HG03280 (cell line): ENCODE measurements at regions not wholly inside any gene's neighbourhood (a gene's known extent, or its start where the extent isn't known, plus 50 kb on each side); places are given as distances from the start of the nearest gene placed in this dataset.
A peak's percentile ranks its signal among the peaks of the same experiment; 100 is the strongest.
"Not testable (repeated sequence)": the region's sequence is repeated elsewhere in the genome, so short reads cannot be mapped to it uniquely, and the experiment has no call there.

ENCODE experiments used
- ATAC-seq: cut with Tn5 transposase; IDR thresholded peaks from one replicate; pipeline ENCODE4 v1.9.1; 2021; ENCODE audit warnings: mild to moderate bottlenecking, moderate library complexity; ENCODE audit not compliant: unreplicated experiment

- ATAC-seq = no peak
These were observed 373.6 kb downstream of the EMP1 start for GRCh38 chr12:13570005-13570694.

- ATAC-seq = no peak
These were observed 369.8 kb downstream of the EMP1 start for GRCh38 chr12:13566292-13566691.

- no peak for ATAC-seq
These were observed 367.8 kb downstream of the EMP1 start for GRCh38 chr12:13564266-13564810.

- no peak for ATAC-seq
These were observed 367.2 kb downstream of the EMP1 start for GRCh38 chr12:13563743-13564125.

GRCh38 chr12:13562915-13563742, 366.6 kb downstream of the EMP1 start:
- ATAC-seq = no peak

GRCh38 chr12:13561923-13562322, 365.4 kb downstream of the EMP1 start:
- no peak for ATAC-seq

GRCh38 chr12:13559318-13559978, 362.9 kb downstream of the EMP1 start:
- ATAC-seq = no peak

GRCh38 chr12:13552830-13553229, 356.3 kb downstream of the EMP1 start:
- ATAC-seq = no peak

GRCh38 chr12:13547283-13547682, 350.8 kb downstream of the EMP1 start:
- no peak for ATAC-seq

- no peak for ATAC-seq
These were observed 349.7 kb downstream of the EMP1 start for GRCh38 chr12:13546231-13546630.

GRCh38 chr12:13539051-13539450, 342.5 kb downstream of the EMP1 start:
- no peak for ATAC-seq

GRCh38 chr12:13538136-13538535, 341.6 kb downstream of the EMP1 start:
- ATAC-seq = no peak

- ATAC-seq = peak; percentile 50
These were observed 341.1 kb downstream of the EMP1 start for GRCh38 chr12:13537623-13538022.

GRCh38 chr12:13536219-13536910, 339.8 kb downstream of the EMP1 start:
- peak; percentile 97 for ATAC-seq

GRCh38 chr12:13534645-13535398, 338.3 kb downstream of the EMP1 start:
- no peak for ATAC-seq

- no peak for ATAC-seq
These were observed 337.7 kb downstream of the EMP1 start for GRCh38 chr12:13534242-13534641.

- ATAC-seq = no peak
These were observed 334.4 kb downstream of the EMP1 start for GRCh38 chr12:13530966-13531365.

- not testable (repeated sequence) for ATAC-seq
These were observed 329.8 kb downstream of the EMP1 start for GRCh38 chr12:13526185-13526921.

- ATAC-seq = no peak
These were observed 327.2 kb downstream of the EMP1 start for GRCh38 chr12:13523536-13524307.
